SJCRH30 (cell line): ENCODE measurements at regions not wholly inside any gene's neighbourhood (a gene's known extent, or its start where the extent isn't known, plus 50 kb on each side); places are given as distances from the start of the nearest gene placed in this dataset.
"Not testable (repeated sequence)": the region's sequence is repeated elsewhere in the genome, so short reads cannot be mapped to it uniquely, and the experiment has no call there.

ENCODE experiments used
- DNase-seq, 2 experiments: peaks; one replicate each; pipeline ENCODE4 v3.0.0-alpha.2; 2015 to 2020
- H3K27ac ChIP-seq: fragments of 250-450 bp; sonication (Bioruptor Pico); 2 replicates; pipeline ENCODE4 v1.5.1; 2020; ENCODE audit warnings: mild to moderate bottlenecking, moderate library complexity
- H3K27me3 ChIP-seq: fragments of 250-450 bp; sonication (Bioruptor Pico); 2 replicates; pipeline ENCODE4 v1.5.1; 2020; ENCODE audit warnings: mild to moderate bottlenecking, moderate library complexity
- H3K36me3 ChIP-seq: fragments of 250-450 bp; sonication (Bioruptor Pico); 2 replicates; pipeline ENCODE4 v1.5.1; 2020; ENCODE audit warnings: mild to moderate bottlenecking, moderate library complexity
- H3K4me1 ChIP-seq: fragments of 250-450 bp; sonication (Bioruptor Pico); 2 replicates; pipeline ENCODE4 v1.5.1; 2020; ENCODE audit warnings: mild to moderate bottlenecking, moderate library complexity
- H3K4me3 ChIP-seq: fragments of 250-450 bp; sonication (Bioruptor Pico); 2 replicates; pipeline ENCODE4 v1.5.1; 2020; ENCODE audit warnings: mild to moderate bottlenecking, moderate library complexity
- H3K9me3 ChIP-seq: fragments of 250-450 bp; sonication (Bioruptor Pico); replicated peaks from 2 replicates; pipeline ENCODE4 v1.5.1; 2020; ENCODE audit warnings: mild to moderate bottlenecking, moderate library complexity

GRCh38 chr7:51827631-51828030 lies 511.0 kb upstream of the COBL start:
- H3K9me3 ChIP-seq = no peaks in the 10 kb centered on the region
- no peak overlapping the region for H3K4me3 ChIP-seq
- no peak for DNase-seq
- H3K4me1 ChIP-seq = no peaks in the 10 kb centered on the region
- no peak overlapping the region for H3K27ac ChIP-seq
- H3K27me3 ChIP-seq = no peaks in the 10 kb centered on the region; the same call in 1 of the 2 replicates
- no peaks in the 10 kb centered on the region for H3K36me3 ChIP-seq

- DNase-seq = no peak
- H3K9me3 ChIP-seq = no peaks in the 10 kb centered on the region
- no peak overlapping the region for H3K27ac ChIP-seq
- no peaks in the 10 kb centered on the region for H3K4me1 ChIP-seq
- no peaks in the 10 kb centered on the region for H3K36me3 ChIP-seq
- H3K4me3 ChIP-seq = no peak overlapping the region
- no peaks in the 10 kb centered on the region; the same call in 1 of the 2 replicates for H3K27me3 ChIP-seq
These were observed 507.4 kb upstream of the COBL start for GRCh38 chr7:51824050-51824449.

- H3K9me3 ChIP-seq = no peaks in the 10 kb centered on the region
- H3K4me3 ChIP-seq = no peak overlapping the region
- no peak for DNase-seq
- no peaks in the 10 kb centered on the region; the same call in 1 of the 2 replicates for H3K27me3 ChIP-seq
- no peak overlapping the region for H3K27ac ChIP-seq
- no peaks in the 10 kb centered on the region for H3K36me3 ChIP-seq
- H3K4me1 ChIP-seq = no peaks in the 10 kb centered on the region
These were observed 506.8 kb upstream of the COBL start for GRCh38 chr7:51823437-51823836.

GRCh38 chr7:51817694-51818225 lies 501.2 kb upstream of the COBL start:
- H3K27ac ChIP-seq = no peak overlapping the region
- no peaks in the 10 kb centered on the region for H3K9me3 ChIP-seq
- no peak for DNase-seq
- no peaks in the 10 kb centered on the region for H3K27me3 ChIP-seq
- H3K4me3 ChIP-seq = no peak overlapping the region
- no peaks in the 10 kb centered on the region for H3K36me3 ChIP-seq
- H3K4me1 ChIP-seq = no peaks in the 10 kb centered on the region

GRCh38 chr7:51805783-51806431 lies 489.3 kb upstream of the COBL start:
- H3K36me3 ChIP-seq, H3K4me3 ChIP-seq, H3K27ac ChIP-seq, H3K27me3 ChIP-seq, DNase-seq, H3K4me1 ChIP-seq, H3K9me3 ChIP-seq: not testable (repeated sequence)

- no peak for DNase-seq
- Histone ChIP-seq H3K9me3 (no peaks in the 10 kb centered on the region), H3K27ac (no peak overlapping the region), H3K4me1 (no peaks in the 10 kb centered on the region), H3K27me3 (peaks cover 7% of the 10 kb centered on the region), H3K36me3 (no peaks in the 10 kb centered on the region), H3K4me3 (no peak overlapping the region)
These were observed 486.1 kb upstream of the COBL start for GRCh38 chr7:51802718-51803117.

- Histone ChIP-seq H3K27me3 (peaks cover 7% of the 10 kb centered on the region; the same call in 1 of the 2 replicates), H3K36me3 (no peaks in the 10 kb centered on the region), H3K27ac (no peak overlapping the region), H3K9me3 (no peaks in the 10 kb centered on the region), H3K4me3 (no peak overlapping the region), H3K4me1 (no peaks in the 10 kb centered on the region)
- no peak for DNase-seq
These were observed 480.8 kb upstream of the COBL start for GRCh38 chr7:51797371-51797770.

GRCh38 chr7:51792796-51793195 lies 476.2 kb upstream of the COBL start:
- H3K27me3 ChIP-seq = no peaks in the 10 kb centered on the region
- no peak overlapping the region for H3K27ac ChIP-seq
- no peaks in the 10 kb centered on the region for H3K36me3 ChIP-seq
- no peak overlapping the region for H3K4me3 ChIP-seq
- no peaks in the 10 kb centered on the region for H3K4me1 ChIP-seq
- no peak for DNase-seq
- no peaks in the 10 kb centered on the region for H3K9me3 ChIP-seq

- DNase-seq = no peak
- Histone ChIP-seq H3K4me1 (no peaks in the 10 kb centered on the region), H3K9me3 (no peaks in the 10 kb centered on the region), H3K27me3 (no peaks in the 10 kb centered on the region), H3K4me3 (no peak overlapping the region), H3K27ac (no peak overlapping the region), H3K36me3 (no peaks in the 10 kb centered on the region)
These were observed 472.9 kb upstream of the COBL start for GRCh38 chr7:51789489-51789888.

GRCh38 chr7:51786284-51786683 lies 469.7 kb upstream of the COBL start:
- H3K36me3 ChIP-seq = no peaks in the 10 kb centered on the region
- H3K27me3 ChIP-seq = no peaks in the 10 kb centered on the region
- H3K4me1 ChIP-seq = no peaks in the 10 kb centered on the region
- no peak overlapping the region for H3K27ac ChIP-seq
- DNase-seq = no peak
- H3K9me3 ChIP-seq = no peaks in the 10 kb centered on the region
- H3K4me3 ChIP-seq = no peak overlapping the region

- no peak overlapping the region for H3K27ac ChIP-seq
- no peak for DNase-seq
- no peaks in the 10 kb centered on the region for H3K36me3 ChIP-seq
- no peaks in the 10 kb centered on the region for H3K9me3 ChIP-seq
- H3K4me3 ChIP-seq = no peak overlapping the region
- no peaks in the 10 kb centered on the region for H3K4me1 ChIP-seq
- no peaks in the 10 kb centered on the region for H3K27me3 ChIP-seq
These were observed 469.3 kb upstream of the COBL start for GRCh38 chr7:51785876-51786275.

GRCh38 chr7:51785171-51785570 lies 468.6 kb upstream of the COBL start:
- H3K9me3 ChIP-seq = no peaks in the 10 kb centered on the region
- DNase-seq = no peak
- no peaks in the 10 kb centered on the region for H3K36me3 ChIP-seq
- H3K27ac ChIP-seq = no peak overlapping the region
- H3K4me3 ChIP-seq = no peak overlapping the region
- no peaks in the 10 kb centered on the region for H3K4me1 ChIP-seq
- no peaks in the 10 kb centered on the region; the same call in 1 of the 2 replicates for H3K27me3 ChIP-seq

- H3K9me3 ChIP-seq = no peaks in the 10 kb centered on the region
- H3K27me3 ChIP-seq = no peaks in the 10 kb centered on the region; the same call in 1 of the 2 replicates
These were observed 466.6 kb upstream of the COBL start for GRCh38 chr7:51783241-51783640.

GRCh38 chr7:51778121-51778520 lies 461.5 kb upstream of the COBL start:
- Histone ChIP-seq H3K4me3 (no peak overlapping the region), H3K4me1 (no peaks in the 10 kb centered on the region), H3K9me3 (no peaks in the 10 kb centered on the region), H3K27me3 (no peaks in the 10 kb centered on the region; the same call in 1 of the 2 replicates), H3K36me3 (no peaks in the 10 kb centered on the region), H3K27ac (no peak overlapping the region)
- no peak for DNase-seq

More at GRCh38 chr7:51783241-51783640, 466.6 kb upstream of the COBL start:
- H3K36me3 ChIP-seq = no peaks in the 10 kb centered on the region
- no peak overlapping the region for H3K4me3 ChIP-seq
- no peak overlapping the region for H3K27ac ChIP-seq
- DNase-seq = peak in 1 of 2 experiments; percentile 27
- H3K4me1 ChIP-seq = no peaks in the 10 kb centered on the region

GRCh38 chr7:51774178-51774577 lies 457.6 kb upstream of the COBL start:
- DNase-seq = no peak
- Histone ChIP-seq H3K4me1 (no peaks in the 10 kb centered on the region), H3K27ac (no peak overlapping the region), H3K27me3 (peaks cover 13% of the 10 kb centered on the region; the same call in 1 of the 2 replicates), H3K9me3 (no peaks in the 10 kb centered on the region), H3K4me3 (no peak overlapping the region), H3K36me3 (no peaks in the 10 kb centered on the region)

- no peak overlapping the region for H3K27ac ChIP-seq
- peaks cover 13% of the 10 kb centered on the region; the same call in 1 of the 2 replicates for H3K27me3 ChIP-seq
- no peaks in the 10 kb centered on the region for H3K9me3 ChIP-seq
- no peaks in the 10 kb centered on the region for H3K4me1 ChIP-seq
- DNase-seq = no peak
- no peaks in the 10 kb centered on the region for H3K36me3 ChIP-seq
- H3K4me3 ChIP-seq = no peak overlapping the region
These were observed 455.6 kb upstream of the COBL start for GRCh38 chr7:51772190-51772589.
